K562 (cell line): ENCODE measurements at regions not wholly inside any gene's neighbourhood (a gene's known extent, or its start where the extent isn't known, plus 50 kb on each side); places are given as distances from the start of the nearest gene placed in this dataset.

Source experiments
- CBX1 ChIP-seq: sonication (generic); IDR thresholded peaks from 2 replicates; pipeline ENCODE4 v1.6.1; 2016; ENCODE audit warnings: antibody characterized with exemption, low read depth, mild to moderate bottlenecking
- CEBPZ ChIP-seq: fragments of 150-350 bp; IDR thresholded peaks from 2 replicates; pipeline ENCODE4 v1.6.1; 2014; ENCODE audit warnings: low read depth, mild to moderate bottlenecking, low read length, borderline replicate concordance
- EHMT2 ChIP-seq: fragments of 450-650 bp; IDR thresholded peaks from 2 replicates; pipeline ENCODE4 v1.6.1; 2018; ENCODE audit warnings: antibody characterized with exemption
- ELF4 ChIP-seq: fragments of 450-650 bp; formaldehyde crosslinking; IDR thresholded peaks from 2 replicates; pipeline ENCODE4 v1.4.0; 2022; ENCODE audit warnings: missing genetic modification characterization
- MAZ ChIP-seq, 2 experiments: fragments of 450-650 bp in 1 of 2; sonication (generic) in 1 of 2; formaldehyde crosslinking; IDR thresholded peaks in 1 of 2; conservative IDR thresholded peaks in 1 of 2; 2 replicates each; pipeline versions ENCODE4 v1.4.0 to v1.5.0; 2020; ENCODE audit warnings: mild to moderate bottlenecking in 1 of 2, missing genetic modification reagents in 1 of 2
- MYNN ChIP-seq, 2 experiments: sonication (generic); formaldehyde crosslinking in 1 of 2; IDR thresholded peaks; 2 replicates each; pipeline versions ENCODE4 v1.5.0 to v1.6.1; 2016 to 2020; ENCODE audit warnings: antibody characterized with exemption in 1 of 2, missing genetic modification reagents in 1 of 2
- PRMT5 ChIP-seq: sonication (generic); formaldehyde crosslinking; IDR thresholded peaks from 2 replicates; pipeline ENCODE4 v1.5.0; 2020; ENCODE audit warnings: missing genetic modification reagents
- RCOR1 ChIP-seq, 2 experiments: IDR thresholded peaks; 2 replicates each; pipeline ENCODE4 v1.6.1; 2012; ENCODE audit warnings: low read depth in 2 of 2, low read length in 2 of 2, borderline replicate concordance in 1 of 2, improper control_type of control experiment in 1 of 2
- RREB1 ChIP-seq: fragments of 250-450 bp; sonication (Bioruptor Pico); IDR thresholded peaks from 2 replicates; pipeline ENCODE4 v1.4.0; 2020
- SIN3A ChIP-seq, 2 experiments: fragments of 150-350 bp in 1 of 2; IDR thresholded peaks; 2 replicates each; pipeline ENCODE4 v1.6.1; 2011 to 2016; ENCODE audit warnings: borderline replicate concordance in 2 of 2, low read depth in 2 of 2, low read length in 2 of 2, mild to moderate bottlenecking in 2 of 2, moderate library complexity in 2 of 2; ENCODE audit not compliant: control insufficient read depth in 1 of 2
- SMARCA4 ChIP-seq: fragments of 450-650 bp; IDR thresholded peaks from 2 replicates; pipeline ENCODE4 v1.6.1; 2016
- SREBF1 ChIP-seq: fragments of 150-350 bp; IDR thresholded peaks from 2 replicates; pipeline ENCODE4 v1.6.1; 2014; ENCODE audit warnings: antibody characterized with exemption, low read depth, low read length, borderline replicate concordance
- THRAP3 ChIP-seq: fragments of 450-650 bp; IDR thresholded peaks from 2 replicates; pipeline ENCODE4 v1.6.1; 2016; ENCODE audit warnings: mild to moderate bottlenecking, inconsistent platforms, borderline replicate concordance
- USF2 ChIP-seq: sonication (generic); formaldehyde crosslinking; IDR thresholded peaks from 2 replicates; pipeline ENCODE4 v1.5.0; 2020; ENCODE audit warnings: missing genetic modification reagents
- ZKSCAN1 ChIP-seq: fragments of 150-350 bp; IDR thresholded peaks from 2 replicates; pipeline ENCODE4 v1.6.1; 2016; ENCODE audit warnings: low read depth, low read length
- ZNF699 ChIP-seq: fragments of 250-450 bp; sonication (Bioruptor Pico); IDR thresholded peaks from 2 replicates; pipeline ENCODE4 v1.8.0; 2021; ENCODE audit warnings: mild to moderate bottlenecking, moderate library complexity; ENCODE audit not compliant: insufficient replicate concordance
- ZNF766 ChIP-seq: fragments of 200-800 bp; sonication (Bioruptor generic); conservative IDR thresholded peaks from 2 replicates; pipeline ENCODE4 v1.6.1; 2016; ENCODE audit warnings: missing genetic modification characterization, missing compliant biosample characterization

GRCh38 chr20:60589623-60590022 is 631.4 kb downstream of the CDH26 start (continued):
- peak; percentile 23; the same call in 1 of the 2 replicates for TF ChIP-seq USF2 (CRISPR knock-in tag)
- no peak for TF ChIP-seq THRAP3
- TF ChIP-seq EHMT2 = peak; percentile 95
- TF ChIP-seq ZNF766 = peak; percentile 48; the same call in 1 of the 2 replicates
- no peak for TF ChIP-seq MYNN (IDR thresholded peaks at IDR 0.05)
- TF ChIP-seq MYNN (CRISPR knock-in tag; IDR thresholded peaks at IDR 0.05) = peak; percentile 47; the same call in 1 of the 2 replicates
- TF ChIP-seq RREB1 (CRISPR knock-in tag) = no peak
- TF ChIP-seq MAZ (CRISPR knock-in tag; conservative IDR thresholded peaks at IDR 0.05 in 1 of 2, IDR thresholded peaks at IDR 0.05 in 1 of 2) = 0 out of 4 replicates have a peak, but pooled peaks of 1 of the 2 experiments have one; percentile 18
- TF ChIP-seq ZKSCAN1 = no peak
- TF ChIP-seq CBX1 = no peak
- no peak for TF ChIP-seq ELF4 (CRISPR knock-in tag)
- peak in 1 of 2 experiments; percentile 73; a peak in 1 of 4 replicates for TF ChIP-seq SIN3A (IDR thresholded peaks at IDR 0.05; ENCODE audit: borderline replicate concordance in 2 of 2, control insufficient read depth in 1 of 2, low read depth in 2 of 2, low read length in 2 of 2)
- TF ChIP-seq SMARCA4 = no peak
- no peak for TF ChIP-seq ZNF699 (CRISPR knock-in tag)
- peak in 1 of 2 experiments; percentile 38; a peak in 1 of 4 replicates for TF ChIP-seq RCOR1 (IDR thresholded peaks at IDR 0.05; ENCODE audit: borderline replicate concordance in 1 of 2, low read depth in 2 of 2, low read length in 2 of 2)
- peak; percentile 86; the same call in 1 of the 2 replicates for TF ChIP-seq PRMT5 (CRISPR knock-in tag)
- TF ChIP-seq CEBPZ = no peak
- no peak for TF ChIP-seq SREBF1
